ENCODE measurements at regions not wholly inside any gene's neighbourhood (a gene's known extent, or its start where the extent isn't known, plus 50 kb on each side); places are given as distances from the start of the nearest gene placed in this dataset.

DNA sequence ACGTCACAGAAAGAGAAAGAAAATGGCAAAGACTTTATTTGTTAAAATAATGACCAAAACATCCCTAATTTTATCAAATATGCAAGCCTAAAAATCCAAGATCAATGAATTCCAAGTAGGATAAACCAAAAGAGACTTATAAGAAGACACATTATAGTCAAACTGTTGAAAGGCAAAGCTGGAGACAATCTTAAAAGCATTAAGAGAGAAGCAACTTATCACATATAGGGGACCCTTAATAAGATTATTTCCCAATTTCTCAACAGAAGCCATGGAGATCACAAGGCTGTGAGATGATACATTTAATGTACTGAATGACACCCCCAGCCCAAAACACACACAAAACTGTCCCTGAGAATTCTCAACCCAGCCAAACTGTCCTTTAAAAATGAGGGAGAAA lies 228.7 kb downstream of the COG6 start:
- TF ChIP-seq, protein P1, sequence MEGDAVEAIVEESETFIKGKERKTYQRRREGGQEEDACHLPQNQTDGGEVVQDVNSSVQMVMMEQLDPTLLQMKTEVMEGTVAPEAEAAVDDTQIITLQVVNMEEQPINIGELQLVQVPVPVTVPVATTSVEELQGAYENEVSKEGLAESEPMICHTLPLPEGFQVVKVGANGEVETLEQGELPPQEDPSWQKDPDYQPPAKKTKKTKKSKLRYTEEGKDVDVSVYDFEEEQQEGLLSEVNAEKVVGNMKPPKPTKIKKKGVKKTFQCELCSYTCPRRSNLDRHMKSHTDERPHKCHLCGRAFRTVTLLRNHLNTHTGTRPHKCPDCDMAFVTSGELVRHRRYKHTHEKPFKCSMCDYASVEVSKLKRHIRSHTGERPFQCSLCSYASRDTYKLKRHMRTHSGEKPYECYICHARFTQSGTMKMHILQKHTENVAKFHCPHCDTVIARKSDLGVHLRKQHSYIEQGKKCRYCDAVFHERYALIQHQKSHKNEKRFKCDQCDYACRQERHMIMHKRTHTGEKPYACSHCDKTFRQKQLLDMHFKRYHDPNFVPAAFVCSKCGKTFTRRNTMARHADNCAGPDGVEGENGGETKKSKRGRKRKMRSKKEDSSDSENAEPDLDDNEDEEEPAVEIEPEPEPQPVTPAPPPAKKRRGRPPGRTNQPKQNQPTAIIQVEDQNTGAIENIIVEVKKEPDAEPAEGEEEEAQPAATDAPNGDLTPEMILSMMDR (IDR thresholded peaks at IDR 0.05) = no peak
- TF ChIP-seq POLR2A (IDR thresholded peaks at IDR 0.05) = no peak
